Fibroblast of gingiva (primary cell): ENCODE measurements at regions not wholly inside any gene's neighbourhood (a gene's known extent, or its start where the extent isn't known, plus 50 kb on each side); places are given as distances from the start of the nearest gene placed in this dataset.
"Not testable (repeated sequence)": the region's sequence is repeated elsewhere in the genome, so short reads cannot be mapped to it uniquely, and the experiment has no call there.

Experiments used
- DNase-seq: peaks from one replicate; pipeline ENCODE4 v3.0.0-alpha.2; 2011; ENCODE audit warnings: low read depth

- no peak for DNase-seq
Measured at GRCh38 chr4:154032914-154033313, 244.0 kb upstream of the SFRP2 start.

GRCh38 chr4:154030746-154031145 lies 241.9 kb upstream of the SFRP2 start:
- no peak for DNase-seq

GRCh38 chr4:154030152-154030551 lies 241.3 kb upstream of the SFRP2 start:
- no peak for DNase-seq

- no peak for DNase-seq
Measured at GRCh38 chr4:154029171-154029570, 240.3 kb upstream of the SFRP2 start.

GRCh38 chr4:154025110-154025509 lies 236.2 kb upstream of the SFRP2 start:
- no peak for DNase-seq

- peak; percentile 18 for DNase-seq
Measured at GRCh38 chr4:154024097-154024694, 235.3 kb upstream of the SFRP2 start.

- DNase-seq: not testable (repeated sequence)
Measured at GRCh38 chr4:154023671-154024070, 234.8 kb upstream of the SFRP2 start.

- DNase-seq: peak; percentile 13
Measured at GRCh38 chr4:154019811-154020210, 230.9 kb upstream of the SFRP2 start.

- no peak for DNase-seq
Measured at GRCh38 chr4:154018659-154019058, 229.8 kb upstream of the SFRP2 start.

GRCh38 chr4:154015578-154015977 lies 226.7 kb upstream of the SFRP2 start:
- DNase-seq: no peak

GRCh38 chr4:154014407-154015321 lies 225.8 kb upstream of the SFRP2 start:
- peak; percentile 15 for DNase-seq

- DNase-seq: no peak
Measured at GRCh38 chr4:154013576-154013975, 224.7 kb upstream of the SFRP2 start.

GRCh38 chr4:154010371-154010770 lies 221.5 kb upstream of the SFRP2 start:
- DNase-seq: peak; percentile 43

- DNase-seq: no peak
Measured at GRCh38 chr4:154009788-154010187, 220.9 kb upstream of the SFRP2 start.

- DNase-seq: peak; percentile 59
Measured at GRCh38 chr4:154009191-154009590, 220.3 kb upstream of the SFRP2 start.

GRCh38 chr4:154005171-154005520 lies 216.3 kb upstream of the SFRP2 start:
- DNase-seq: no peak

- DNase-seq: peak; percentile 99
Measured at GRCh38 chr4:154004507-154005170, 215.8 kb upstream of the SFRP2 start.

GRCh38 chr4:154004016-154004415 lies 215.1 kb upstream of the SFRP2 start:
- peak; percentile 86 for DNase-seq

- no peak for DNase-seq
Measured at GRCh38 chr4:154003378-154003777, 214.5 kb upstream of the SFRP2 start.

GRCh38 chr4:154001193-154001592 lies 212.3 kb upstream of the SFRP2 start:
- DNase-seq: no peak

GRCh38 chr4:153997516-153997915 lies 208.6 kb upstream of the SFRP2 start:
- DNase-seq: peak; percentile 31

- no peak for DNase-seq
Measured at GRCh38 chr4:153989505-153989904, 200.6 kb upstream of the SFRP2 start.
